HG02763 (cell line): ENCODE measurements at regions not wholly inside any gene's neighbourhood (a gene's known extent, or its start where the extent isn't known, plus 50 kb on each side); places are given as distances from the start of the nearest gene placed in this dataset.
"Not testable (repeated sequence)": the region's sequence is repeated elsewhere in the genome, so short reads cannot be mapped to it uniquely, and the experiment has no call there.

Experiments
- ATAC-seq: cut with Tn5 transposase; IDR thresholded peaks from one replicate; pipeline ENCODE4 v1.9.1; 2021; ENCODE audit warnings: mild to moderate bottlenecking, moderate library complexity; ENCODE audit not compliant: unreplicated experiment

- ATAC-seq, result no peak
These were observed 205.2 kb upstream of the LMCD1 start for GRCh38 chr3:8296461-8296860.

- ATAC-seq, result no peak
These were observed 203.3 kb upstream of the LMCD1 start for GRCh38 chr3:8298021-8298954.

GRCh38 chr3:8301977-8302735 is 199.5 kb upstream of the LMCD1 start:
- ATAC-seq, result no peak

DNA sequence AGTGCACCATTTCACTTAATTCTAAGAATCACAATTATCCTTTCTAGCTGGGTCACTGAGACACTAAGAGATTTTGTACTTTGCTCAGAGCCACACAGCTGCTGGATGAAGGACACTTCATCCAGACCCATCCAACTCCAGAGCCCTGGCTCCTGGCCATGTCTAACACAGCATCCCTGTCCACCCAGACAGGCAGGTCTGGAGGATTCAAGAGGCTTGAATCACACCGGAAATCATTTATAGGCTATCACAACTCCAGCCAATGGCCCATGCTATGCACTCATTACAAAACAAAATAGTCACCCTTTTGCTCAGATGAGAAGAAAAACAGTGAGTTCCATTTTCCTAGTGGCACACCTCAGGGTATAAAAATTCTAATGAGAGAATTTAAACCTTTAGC is 198.2 kb upstream of the LMCD1 start:
- no peak for ATAC-seq

- no peak for ATAC-seq
These were observed 196.3 kb upstream of the LMCD1 start for GRCh38 chr3:8305371-8305770.

DNA sequence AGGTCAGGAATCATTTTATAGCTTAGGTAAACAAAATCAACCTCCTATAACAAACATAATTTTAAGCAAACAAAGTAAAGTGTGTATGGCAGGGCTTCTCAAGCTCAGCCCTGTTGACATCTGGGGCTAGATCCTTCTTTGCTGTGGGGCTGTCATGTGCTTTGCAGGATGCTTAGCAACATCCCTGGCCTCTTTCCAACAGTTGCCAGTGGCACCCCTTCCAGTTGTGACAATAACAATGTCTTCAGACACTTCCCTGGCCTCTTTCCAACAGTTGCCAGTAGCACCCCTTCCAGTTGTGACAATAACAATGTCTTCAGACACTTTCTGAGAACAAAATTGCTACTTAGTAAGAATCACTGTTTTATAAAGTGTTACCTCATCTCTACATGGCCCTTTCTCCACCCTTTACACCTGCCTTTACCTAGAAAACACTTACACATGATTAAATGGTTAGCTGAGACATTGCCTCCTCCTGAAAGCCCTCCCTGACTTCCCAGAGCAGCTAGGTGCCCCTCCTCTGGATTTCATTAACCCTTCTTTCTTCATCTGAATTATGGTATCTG is 194.0 kb upstream of the LMCD1 start:
- no peak for ATAC-seq

- ATAC-seq, result no peak
These were observed 190.3 kb upstream of the LMCD1 start for GRCh38 chr3:8311321-8311720.

DNA sequence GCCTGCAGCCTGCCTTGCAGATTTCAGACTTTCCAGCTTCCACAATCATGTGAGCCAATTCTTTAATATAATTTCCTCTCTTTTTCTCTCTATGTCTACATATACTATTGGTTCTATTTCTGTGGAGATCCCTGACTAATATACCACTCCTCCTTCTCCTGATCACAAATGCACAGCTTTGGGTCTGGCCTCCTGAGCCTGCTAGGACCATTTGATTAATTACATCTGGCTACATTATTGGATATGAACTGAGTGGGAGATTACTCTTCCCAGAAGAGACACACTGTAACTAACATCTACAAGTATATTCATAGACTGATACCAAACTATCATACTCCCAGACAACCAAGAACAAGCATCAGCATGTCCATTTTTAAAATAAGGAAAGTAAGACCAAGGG is 188.9 kb upstream of the LMCD1 start:
- no peak for ATAC-seq

DNA sequence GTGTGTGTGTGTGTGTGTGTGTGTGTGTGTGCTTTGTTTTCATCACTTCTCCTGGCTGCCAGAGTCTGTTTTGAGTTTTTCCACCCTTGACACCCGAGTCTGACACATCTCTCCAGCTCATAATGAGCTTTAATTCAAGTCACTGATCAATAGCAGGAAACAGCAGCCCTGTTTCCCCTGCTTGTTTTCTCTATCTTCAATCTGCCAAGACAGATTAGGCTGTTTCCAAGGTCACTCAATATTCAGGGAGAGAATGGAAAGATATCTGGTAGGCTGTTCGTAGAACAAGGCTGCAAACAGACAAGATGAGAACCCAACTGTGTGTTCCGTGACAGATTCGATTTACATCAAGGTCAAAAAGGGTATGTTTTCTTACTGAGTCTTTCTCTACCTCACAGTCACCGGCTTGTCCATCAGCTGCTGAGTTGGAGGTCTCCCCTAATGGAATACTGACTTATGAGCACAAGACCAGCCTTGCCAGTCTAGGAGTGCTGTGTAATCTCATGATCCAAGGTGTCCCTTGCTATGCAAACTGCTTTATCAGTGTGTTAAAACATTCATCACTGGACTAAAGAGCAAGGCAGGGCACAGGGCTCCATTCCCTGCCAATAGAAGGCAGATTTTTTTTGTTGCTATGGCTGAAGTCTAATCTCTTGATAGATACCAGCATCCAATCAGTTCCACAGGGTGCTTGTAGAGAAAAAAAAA is 187.9 kb upstream of the LMCD1 start:
- ATAC-seq, result no peak

- ATAC-seq, result not testable (repeated sequence)
These were observed 186.1 kb upstream of the LMCD1 start for GRCh38 chr3:8315526-8315925.

DNA sequence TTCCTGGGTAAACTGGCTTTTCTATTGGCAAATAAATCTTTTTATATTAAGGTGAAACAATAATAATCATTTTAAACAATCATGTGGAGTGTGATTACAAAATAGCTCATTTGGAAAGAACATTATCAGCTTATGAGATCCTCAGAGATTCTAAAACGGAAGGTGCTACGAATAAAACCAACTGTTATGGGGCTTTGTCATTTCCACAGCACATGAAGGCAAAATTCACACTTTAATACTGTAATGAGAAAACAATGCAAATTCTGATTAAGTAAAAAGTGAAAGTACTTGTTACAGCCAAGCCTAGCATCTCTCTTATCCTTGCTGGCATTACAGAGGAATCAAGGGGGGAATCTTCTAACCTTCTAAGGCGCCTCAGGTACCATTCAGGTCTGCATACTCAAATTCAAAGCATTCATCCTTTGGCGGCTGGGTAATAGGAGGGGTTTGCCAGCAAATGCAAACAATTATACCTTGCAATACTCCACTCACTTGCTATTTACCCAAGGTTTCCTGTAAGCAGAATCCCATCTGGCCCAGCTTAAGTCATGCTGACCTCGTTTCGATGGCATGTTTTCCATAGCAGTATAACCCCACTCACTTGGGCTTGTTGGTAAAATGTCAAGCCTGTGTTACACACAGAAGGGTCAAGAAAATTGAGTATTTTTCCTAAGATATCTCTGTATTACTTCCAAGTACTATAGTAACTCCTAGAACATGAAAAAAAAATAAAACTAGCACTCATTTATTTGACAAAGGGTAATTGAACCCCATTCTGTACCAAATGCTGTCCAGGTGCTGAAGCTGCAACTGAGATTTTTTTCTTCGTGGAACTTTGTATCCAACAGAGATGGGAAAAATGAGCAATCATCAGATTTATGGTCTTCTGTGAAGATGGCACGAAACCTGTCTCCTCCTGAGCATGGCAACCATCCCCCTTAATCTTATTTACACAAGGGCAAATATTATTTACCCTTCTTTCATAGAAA is 183.7 kb upstream of the LMCD1 start:
- no peak for ATAC-seq

GRCh38 chr3:8319935-8320634 is 181.5 kb upstream of the LMCD1 start:
- no peak for ATAC-seq

GRCh38 chr3:8320711-8321458 is 180.7 kb upstream of the LMCD1 start:
- ATAC-seq, result no peak

GRCh38 chr3:8324747-8325146 is 176.9 kb upstream of the LMCD1 start:
- ATAC-seq, result no peak

DNA sequence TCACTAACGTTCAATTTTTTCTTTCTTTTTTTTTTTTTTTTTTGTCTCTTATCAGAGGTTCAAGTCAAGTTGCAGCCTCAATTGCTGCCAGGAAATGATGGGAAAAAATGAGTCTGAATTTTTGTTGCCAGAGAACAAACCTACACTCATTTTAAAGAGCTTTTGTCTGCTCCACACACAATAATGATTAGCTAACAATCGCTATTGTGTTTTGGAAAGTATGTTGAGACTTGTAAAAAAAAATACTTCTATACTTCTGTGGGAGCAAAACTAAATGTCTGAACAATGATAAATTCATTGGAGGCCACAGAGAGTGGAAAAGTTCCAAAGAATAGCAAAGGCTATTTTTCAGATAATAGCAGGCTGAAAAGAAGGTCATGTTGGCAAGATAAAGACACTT is 176.3 kb upstream of the LMCD1 start:
- ATAC-seq, result no peak

- not testable (repeated sequence) for ATAC-seq
These were observed 175.8 kb upstream of the LMCD1 start for GRCh38 chr3:8325833-8326232.

GRCh38 chr3:8327739-8328138 is 173.9 kb upstream of the LMCD1 start:
- no peak for ATAC-seq

DNA sequence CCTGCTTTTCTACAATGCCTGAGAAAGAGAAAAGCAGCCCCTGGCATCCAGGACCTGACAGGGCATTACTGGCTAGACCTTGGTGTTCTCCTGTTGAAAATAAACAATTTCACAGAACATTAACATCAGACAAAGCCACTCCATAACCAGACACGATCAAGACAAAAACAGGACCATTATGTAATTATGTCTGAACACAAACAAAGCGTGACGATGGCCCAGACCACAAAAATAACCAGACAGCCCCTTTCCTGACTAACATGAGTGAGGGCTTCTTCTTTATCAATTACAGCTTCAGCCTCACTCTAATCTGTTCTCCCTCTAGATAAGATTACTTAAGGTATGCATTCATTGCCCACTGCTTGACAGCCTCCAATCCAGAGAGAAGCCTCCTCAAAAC is 172.7 kb upstream of the LMCD1 start:
- ATAC-seq, result no peak

- ATAC-seq, result no peak
These were observed 172.0 kb upstream of the LMCD1 start for GRCh38 chr3:8329598-8329997.
